ENCODE measurements at regions not wholly inside any gene's neighbourhood (a gene's known extent, or its start where the extent isn't known, plus 50 kb on each side); places are given as distances from the start of the nearest gene placed in this dataset.

- no peak for DNase-seq (ENCODE audit: low spot score)
Measured at GRCh38 chr6:157755746-157756411, 67.2 kb upstream of the SNX9 start.

- DNase-seq (ENCODE audit: low spot score), result peak; percentile 83
Measured at GRCh38 chr6:157756708-157757429, 66.2 kb upstream of the SNX9 start.

GRCh38 chr6:157757430-157758403, 65.3 kb upstream of the SNX9 start:
- no peak for DNase-seq (ENCODE audit: low spot score)

- no peak for DNase-seq (ENCODE audit: low spot score)
Measured at GRCh38 chr6:157758516-157759023, 64.5 kb upstream of the SNX9 start.

- no peak for DNase-seq (ENCODE audit: low spot score)
Measured at GRCh38 chr6:157759028-157759427, 64.0 kb upstream of the SNX9 start.

- DNase-seq (ENCODE audit: low spot score), result no peak
Measured at GRCh38 chr6:157760137-157760536, 62.9 kb upstream of the SNX9 start.

GRCh38 chr6:157760589-157761330, 62.3 kb upstream of the SNX9 start:
- DNase-seq (ENCODE audit: low spot score), result peak; percentile 23

- DNase-seq (ENCODE audit: low spot score), result no peak
Measured at GRCh38 chr6:157761331-157761921, 61.6 kb upstream of the SNX9 start.

GRCh38 chr6:157761926-157762325, 61.1 kb upstream of the SNX9 start:
- DNase-seq (ENCODE audit: low spot score), result no peak

GRCh38 chr6:157762636-157763035, 60.4 kb upstream of the SNX9 start:
- peak; percentile 33 for DNase-seq (ENCODE audit: low spot score)

GRCh38 chr6:157763129-157763903, 59.7 kb upstream of the SNX9 start:
- DNase-seq (ENCODE audit: low spot score), result peak; percentile 98

GRCh38 chr6:157763904-157764177, 59.2 kb upstream of the SNX9 start:
- no peak for DNase-seq (ENCODE audit: low spot score)

GRCh38 chr6:157764178-157765068, 58.6 kb upstream of the SNX9 start:
- DNase-seq (ENCODE audit: low spot score), result peak; percentile 84

- no peak for DNase-seq (ENCODE audit: low spot score)
Measured at GRCh38 chr6:157766901-157767774, 55.9 kb upstream of the SNX9 start.

- DNase-seq (ENCODE audit: low spot score), result no peak
Measured at GRCh38 chr6:157767775-157768156, 55.3 kb upstream of the SNX9 start.

GRCh38 chr6:157768304-157768703, 54.7 kb upstream of the SNX9 start:
- no peak for DNase-seq (ENCODE audit: low spot score)

- DNase-seq (ENCODE audit: low spot score), result no peak
Measured at GRCh38 chr6:157768863-157769551, 54.0 kb upstream of the SNX9 start.
